ENCODE measurements at regions not wholly inside any gene's neighbourhood (a gene's known extent, or its start where the extent isn't known, plus 50 kb on each side); places are given as distances from the start of the nearest gene placed in this dataset.

DNA sequence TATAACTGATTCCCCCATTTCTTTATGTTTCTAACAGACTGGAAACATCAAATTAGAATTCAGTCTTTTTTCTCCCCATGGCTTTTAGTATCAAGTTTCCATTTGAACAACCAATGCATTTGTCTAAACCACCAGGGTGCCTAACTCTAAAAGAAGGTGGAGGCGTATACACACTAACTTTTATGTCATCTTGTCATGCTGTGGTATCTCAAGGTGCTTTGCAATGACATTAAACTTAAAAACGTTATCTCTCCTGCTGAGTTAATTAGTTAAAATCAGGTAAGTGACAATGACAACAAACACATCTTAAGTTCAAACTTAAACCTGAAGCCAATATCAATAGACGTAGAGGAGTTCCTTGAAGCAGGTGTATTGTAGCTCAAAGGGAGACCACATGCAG is 1001.7 kb downstream of the PCDH17 start:
- DNase-seq (ENCODE audit: extremely low spot score), result no peak
- ChIA-PET CTCF (no interaction called here), POLR2A (no interaction called here)
- TF ChIP-seq CTCF (IDR thresholded peaks at IDR 0.05; ENCODE audit: control extremely low read depth, extremely low read depth, low read depth, missing control alignments), result no peak

- TF ChIP-seq CTCF (IDR thresholded peaks at IDR 0.05; ENCODE audit: control extremely low read depth, extremely low read depth, low read depth, missing control alignments), result no peak
- POLR2A ChIA-PET, result no interaction called here
- CTCF ChIA-PET, result no interaction called here
- DNase-seq (ENCODE audit: extremely low spot score), result no peak
These were observed 1023.5 kb downstream of the PCDH17 start for GRCh38 chr13:58655086-58655485.

- TF ChIP-seq CTCF (IDR thresholded peaks at IDR 0.05; ENCODE audit: control extremely low read depth, extremely low read depth, low read depth, missing control alignments), result no peak
- ChIA-PET CTCF (no interaction called here), POLR2A (no interaction called here)
- DNase-seq (ENCODE audit: extremely low spot score), result no peak
These were observed 1029.3 kb downstream of the PCDH17 start for GRCh38 chr13:58660826-58661225.

DNA sequence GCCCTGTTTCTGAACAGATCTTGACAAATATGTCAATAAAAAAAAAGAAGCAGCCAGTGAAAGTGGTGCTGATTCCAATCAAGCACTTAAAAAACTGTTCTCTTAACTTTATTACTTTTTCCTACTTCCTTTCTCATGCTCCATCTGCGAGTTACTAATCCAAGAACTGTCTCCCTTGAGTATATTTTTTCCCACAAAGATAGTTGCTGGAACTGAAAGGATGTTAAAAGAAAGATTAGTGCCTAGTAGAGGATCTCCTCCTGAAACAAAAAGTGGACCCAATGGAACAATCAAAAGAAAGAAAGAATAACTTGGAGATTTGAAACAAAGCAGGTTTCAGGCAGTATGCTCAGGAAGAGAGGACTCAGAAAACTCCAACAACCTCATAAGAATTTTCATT is 1034.8 kb downstream of the PCDH17 start:
- ChIA-PET POLR2A (no interaction called here), CTCF (interaction anchor here (1.7 kb wide), 1 partner anchor 18 kb away, joined by 3 read pairs; no protein-coding TSS in a partner anchor)
- TF ChIP-seq CTCF (IDR thresholded peaks at IDR 0.05; ENCODE audit: control extremely low read depth, extremely low read depth, low read depth, missing control alignments), result no peak
- DNase-seq (ENCODE audit: extremely low spot score), result no peak

DNA sequence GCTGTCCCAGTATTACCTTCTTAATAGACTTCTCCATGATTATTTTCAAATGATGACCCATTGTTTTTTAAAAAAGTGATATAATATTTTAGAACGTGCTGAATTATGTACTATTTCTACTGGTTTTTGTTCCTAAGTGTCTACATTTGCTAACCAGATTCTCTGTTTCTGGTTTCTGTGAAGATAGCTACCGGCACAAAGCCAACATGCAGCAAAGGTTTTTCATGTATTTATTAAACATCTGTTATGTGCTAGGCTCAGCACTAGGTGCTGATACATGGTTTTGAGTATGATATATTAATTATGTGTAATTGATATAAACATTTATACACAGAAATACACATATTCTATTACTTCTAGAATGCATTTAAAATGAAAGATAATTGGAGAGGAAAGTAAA is 1035.6 kb downstream of the PCDH17 start:
- no peak for DNase-seq (ENCODE audit: extremely low spot score)
- ChIA-PET CTCF (interaction anchor here (1.7 kb wide), 1 partner anchor 17 kb away, joined by 3 read pairs; no protein-coding TSS in a partner anchor), POLR2A (no interaction called here)
- TF ChIP-seq CTCF (IDR thresholded peaks at IDR 0.05; ENCODE audit: control extremely low read depth, extremely low read depth, low read depth, missing control alignments), result no peak

DNA sequence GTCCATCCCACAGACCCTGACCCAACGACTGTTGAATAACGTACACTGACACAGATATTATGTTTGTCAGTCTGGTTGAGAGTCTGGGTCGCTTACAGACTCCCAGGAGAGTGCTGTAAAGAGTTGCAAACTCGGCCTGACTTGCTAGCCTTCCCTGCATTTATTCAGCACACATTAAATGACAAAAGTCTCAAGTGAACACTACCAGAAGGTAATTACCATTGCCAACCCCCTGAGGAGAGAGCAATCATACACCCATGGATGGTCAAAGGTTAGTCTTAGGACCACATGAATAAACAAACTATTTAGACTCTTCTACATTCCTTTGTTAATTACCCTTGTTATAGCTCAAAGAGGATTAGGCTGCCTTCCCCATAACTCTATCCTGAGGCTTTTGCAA is 1048.6 kb downstream of the PCDH17 start:
- CTCF ChIA-PET, result no interaction called here
- POLR2A ChIA-PET, result no interaction called here
- DNase-seq (ENCODE audit: extremely low spot score), result no peak
- TF ChIP-seq CTCF (IDR thresholded peaks at IDR 0.05; ENCODE audit: control extremely low read depth, extremely low read depth, low read depth, missing control alignments), result no peak

DNA sequence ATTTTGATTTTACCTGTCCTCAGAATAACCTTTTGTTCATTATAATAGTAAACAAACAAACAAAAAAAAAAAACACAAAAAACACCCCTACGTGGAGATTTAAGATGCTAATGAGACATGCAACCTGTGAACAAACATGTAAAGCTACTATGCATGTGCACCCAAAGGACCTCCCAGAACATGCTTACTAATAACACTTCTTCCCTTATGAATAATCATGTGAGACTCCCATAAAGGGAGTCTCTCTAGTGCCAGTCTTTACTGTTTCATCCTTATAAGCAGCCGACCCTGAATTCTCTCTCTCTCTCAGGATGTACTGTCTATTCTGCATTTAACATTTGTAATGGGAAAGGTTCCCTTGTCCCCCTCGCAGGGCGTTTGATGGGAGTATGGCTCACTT is 1051.1 kb downstream of the PCDH17 start:
- ChIA-PET CTCF (no interaction called here), POLR2A (no interaction called here)
- DNase-seq (ENCODE audit: extremely low spot score), result no peak
- TF ChIP-seq CTCF (IDR thresholded peaks at IDR 0.05; ENCODE audit: control extremely low read depth, extremely low read depth, low read depth, missing control alignments), result no peak
